ENCODE measurements at regions not wholly inside any gene's neighbourhood (a gene's known extent, or its start where the extent isn't known, plus 50 kb on each side); places are given as distances from the start of the nearest gene placed in this dataset.

- no peak for TF ChIP-seq CTCF (IDR thresholded peaks at IDR 0.05)
- Mint-ChIP-seq H3K4me1 (ENCODE audit: low read depth) (no peaks in the 10 kb centered on the region), H3K27me3 (ENCODE audit: insufficient read depth) (peaks cover 3% of the 10 kb centered on the region; the same call in 1 of the 2 replicates), H3K27ac (no peak overlapping the region), H3K9me3 (peaks cover 13% of the 10 kb centered on the region; the same call in 1 of the 2 replicates), H3K36me3 (ENCODE audit: low read depth) (no peaks in the 10 kb centered on the region), H3K4me3 (no peak overlapping the region)
- no peak for DNase-seq
These were observed 103.7 kb upstream of the ZNF521 start for GRCh38 chr18:25455646-25456045.

GRCh38 chr18:25455159-25455558 lies 103.2 kb upstream of the ZNF521 start:
- Mint-ChIP-seq H3K9me3 (peaks cover 17% of the 10 kb centered on the region; the same call in 1 of the 2 replicates), H3K4me1 (ENCODE audit: low read depth) (no peaks in the 10 kb centered on the region), H3K27me3 (ENCODE audit: insufficient read depth) (peaks cover 3% of the 10 kb centered on the region; the same call in 1 of the 2 replicates), H3K27ac (no peak overlapping the region), H3K4me3 (no peak overlapping the region), H3K36me3 (ENCODE audit: low read depth) (no peaks in the 10 kb centered on the region)
- no peak for TF ChIP-seq CTCF (IDR thresholded peaks at IDR 0.05)
- DNase-seq = no peak

- Mint-ChIP-seq H3K36me3 (ENCODE audit: low read depth) (no peaks in the 10 kb centered on the region), H3K27ac (no peak overlapping the region), H3K4me3 (no peak overlapping the region), H3K27me3 (ENCODE audit: insufficient read depth) (peaks cover 1% of the 10 kb centered on the region; the same call in 1 of the 2 replicates), H3K9me3 (peaks cover 18% of the 10 kb centered on the region; the same call in 1 of the 2 replicates), H3K4me1 (ENCODE audit: low read depth) (no peaks in the 10 kb centered on the region)
- no peak for TF ChIP-seq CTCF (IDR thresholded peaks at IDR 0.05)
- DNase-seq = no peak
These were observed 102.8 kb upstream of the ZNF521 start for GRCh38 chr18:25454730-25455129.

- H3K36me3 Mint-ChIP-seq (ENCODE audit: low read depth) = no peaks in the 10 kb centered on the region
- H3K9me3 Mint-ChIP-seq = peaks cover 18% of the 10 kb centered on the region; the same call in 1 of the 2 replicates
- no peaks in the 10 kb centered on the region for H3K4me1 Mint-ChIP-seq (ENCODE audit: low read depth)
- no peak for TF ChIP-seq CTCF (IDR thresholded peaks at IDR 0.05)
- H3K4me3 Mint-ChIP-seq = no peak overlapping the region
- no peak for DNase-seq
- H3K27ac Mint-ChIP-seq = no peak overlapping the region
- no peaks in the 10 kb centered on the region for H3K27me3 Mint-ChIP-seq (ENCODE audit: insufficient read depth)
These were observed 102.3 kb upstream of the ZNF521 start for GRCh38 chr18:25454270-25454659.

- H3K4me3 Mint-ChIP-seq = no peak overlapping the region
These were observed 101.7 kb upstream of the ZNF521 start for GRCh38 chr18:25453556-25454269.

More at GRCh38 chr18:25453556-25454269, 101.7 kb upstream of the ZNF521 start:
- Mint-ChIP-seq H3K4me1 (ENCODE audit: low read depth) (no peaks in the 10 kb centered on the region), H3K27me3 (ENCODE audit: insufficient read depth) (no peaks in the 10 kb centered on the region), H3K36me3 (ENCODE audit: low read depth) (no peaks in the 10 kb centered on the region), H3K9me3 (peaks cover 18% of the 10 kb centered on the region; the same call in 1 of the 2 replicates), H3K27ac (no peak overlapping the region; the same call in 1 of the 2 replicates)
- no peak for TF ChIP-seq CTCF (IDR thresholded peaks at IDR 0.05)
- DNase-seq = peak; percentile 4
